A549 (cell line): ENCODE measurements at regions not wholly inside any gene's neighbourhood (a gene's known extent, or its start where the extent isn't known, plus 50 kb on each side); places are given as distances from the start of the nearest gene placed in this dataset.

Experiments
- CTCF ChIP-seq: fragments of >200 bp; sonication (Bioruptor Twin); formaldehyde crosslinking; IDR thresholded peaks from 3 replicates; pipeline ENCODE4 v1.5.1; 2016
- ESRRA ChIP-seq: fragments of 150-350 bp; IDR thresholded peaks from 2 replicates; pipeline ENCODE4 v1.6.1; 2014; ENCODE audit warnings: mild to moderate bottlenecking, low read length, borderline replicate concordance
- FOSL2 ChIP-seq, 2 experiments: fragments of 450-650 bp in 1 of 2; fragments of >200 bp in 1 of 2; sonication (Bioruptor Twin) in 1 of 2; formaldehyde crosslinking; IDR thresholded peaks; 2 replicates each; pipeline versions ENCODE4 v1.5.0 to v1.6.1; 2016 to 2020; ENCODE audit warnings: mild to moderate bottlenecking in 1 of 2, moderate library complexity in 1 of 2
- HDAC2 ChIP-seq: fragments of 200-600 bp; sonication (generic); IDR thresholded peaks from 2 replicates; pipeline ENCODE4 v1.6.1; 2016
- HES2 ChIP-seq: fragments of >200 bp; sonication (Bioruptor Twin); formaldehyde crosslinking; IDR thresholded peaks from 2 replicates; pipeline ENCODE4 v1.6.1; 2016
- JUN ChIP-seq, 2 experiments: fragments of >200 bp; sonication (Bioruptor Twin); formaldehyde crosslinking; IDR thresholded peaks; 2 replicates in 1 of 2; 3 replicates in 1 of 2; pipeline ENCODE4 v1.6.1; 2016 to 2017
- MAX ChIP-seq: IDR thresholded peaks from 2 replicates; pipeline ENCODE4 v1.6.1; 2012
- POLR2A ChIP-seq: IDR thresholded peaks from 2 replicates; pipeline ENCODE4 v1.6.1; 2012; ENCODE audit warnings: mild to moderate bottlenecking, low read length
- REST ChIP-seq: fragments of 200-600 bp; sonication (generic); IDR thresholded peaks from 2 replicates; pipeline ENCODE4 v1.6.1; 2016; ENCODE audit warnings: antibody characterized with exemption, mild to moderate bottlenecking, moderate library complexity
- ZC3H11A ChIP-seq: fragments of 450-650 bp; IDR thresholded peaks from 2 replicates; pipeline ENCODE4 v1.6.1; 2014; ENCODE audit warnings: antibody characterized with exemption, mild to moderate bottlenecking

GRCh38 chr5:142481410-142481809, 156.6 kb upstream of the SPRY4 start:
- no peak for TF ChIP-seq POLR2A
- no peak for TF ChIP-seq CTCF
- TF ChIP-seq HDAC2 = no peak
- TF ChIP-seq REST = no peak
- no peak for TF ChIP-seq JUN (IDR thresholded peaks at IDR 0.05)
- TF ChIP-seq FOSL2 (IDR thresholded peaks at IDR 0.05) = no peak
- TF ChIP-seq FOSL2 (CRISPR knock-in tag; IDR thresholded peaks at IDR 0.05) = no peak
- TF ChIP-seq HES2 = no peak
- TF ChIP-seq ESRRA = no peak
- no peak for TF ChIP-seq MAX
- no peak for TF ChIP-seq ZC3H11A
